IMR-90 (cell line): ENCODE measurements at regions not wholly inside any gene's neighbourhood (a gene's known extent, or its start where the extent isn't known, plus 50 kb on each side); places are given as distances from the start of the nearest gene placed in this dataset.
A peak's percentile ranks its signal among the peaks of the same experiment; 100 is the strongest.

Source experiments
- ATAC-seq: fragments of 200-7000 bp; cut with Tn5 transposase; 2 replicates; pipeline ENCODE4 v1.9.1; 2020; ENCODE audit warnings: low read depth, mild to moderate bottlenecking, moderate library complexity
- BruUV-seq: library from RNA; stranded (reverse); fragments of 400-500 nt; replicated peaks from 2 replicates; lab custom pipeline; 2021; lab: Mats Ljungman, UMichigan
- CTCF ChIA-PET: fragments of 300-600 bp; formaldehyde crosslinking; extraction: SDS; loops from one replicate; lab custom pipeline; 2021; ENCODE audit warnings: antibody characterized with exemption; lab: Yijun Ruan, JAX
- POLR2A ChIA-PET: fragments of 300-600 bp; sonication (Branson Sonifier 250); formaldehyde crosslinking; loops from one replicate; lab custom pipeline; 2022; ENCODE audit warnings: antibody characterized with exemption; ENCODE audit not compliant: unreplicated experiment; lab: Charles Lee
- DNase-seq: peaks from one replicate; pipeline ENCODE4 v3.0.0; 2013
- H2AFZ ChIP-seq: replicated peaks from 2 replicates; pipeline ENCODE3; 2013; ENCODE audit warnings: low read length, mild to moderate bottlenecking; ENCODE audit not compliant: poor library complexity
- H2AK5ac ChIP-seq: 2 replicates; pipeline ENCODE4 v1.6.1; 2013; ENCODE audit warnings: low read depth, low read length, inconsistent platforms
- H2AK9ac ChIP-seq: replicated peaks from 2 replicates; pipeline ENCODE3; 2013; ENCODE audit warnings: mild to moderate bottlenecking, low read depth, low read length, moderate library complexity; ENCODE audit not compliant: poor library complexity
- H2BK120ac ChIP-seq: 2 replicates; pipeline ENCODE4 v1.6.1; 2013; ENCODE audit warnings: low read depth, low read length, inconsistent platforms
- H2BK15ac ChIP-seq: 3 replicates; pipeline ENCODE4 v1.6.1; 2013; ENCODE audit warnings: low read depth, low read length, inconsistent platforms
- H2BK20ac ChIP-seq: 2 replicates; pipeline ENCODE4 v1.6.1; 2013; ENCODE audit warnings: low read depth, mild to moderate bottlenecking, inconsistent platforms, low read length, moderate library complexity
- H2BK5ac ChIP-seq: 2 replicates; pipeline ENCODE4 v1.6.1; 2013; ENCODE audit warnings: mild to moderate bottlenecking, low read depth, low read length, inconsistent platforms; ENCODE audit not compliant: poor library complexity, severe bottlenecking
- H3K14ac ChIP-seq: replicated peaks from 2 replicates; pipeline ENCODE4 v1.6.1; 2013; ENCODE audit warnings: low read depth, low read length, inconsistent platforms
- H3K18ac ChIP-seq: 2 replicates; pipeline ENCODE4 v1.6.1; 2013; ENCODE audit warnings: low read depth, low read length, control low read depth
- H3K23ac ChIP-seq: 2 replicates; pipeline ENCODE4 v1.6.1; 2013; ENCODE audit warnings: low read depth, low read length, inconsistent platforms
- H3K27ac ChIP-seq: 2 replicates; pipeline ENCODE4 v1.5.1; 2013; ENCODE audit warnings: mild to moderate bottlenecking, control low read depth, low read length; ENCODE audit not compliant: insufficient read depth
- H3K27me3 ChIP-seq: 2 replicates; pipeline ENCODE4 v1.6.1; 2013; ENCODE audit warnings: low read length; ENCODE audit not compliant: control insufficient read depth, insufficient read depth
- H3K36me3 ChIP-seq: 2 replicates; pipeline ENCODE4 v1.6.1; 2013; ENCODE audit warnings: low read length, mixed read lengths; ENCODE audit not compliant: control insufficient read depth, insufficient read depth
- H3K4ac ChIP-seq: 2 replicates; pipeline ENCODE4 v1.6.1; 2013; ENCODE audit warnings: low read depth, low read length, inconsistent platforms
- H3K4me1 ChIP-seq: 2 replicates; pipeline ENCODE4 v1.6.1; 2013; ENCODE audit warnings: low read length, mixed read lengths; ENCODE audit not compliant: control insufficient read depth, insufficient read depth
- H3K4me2 ChIP-seq: 2 replicates; pipeline ENCODE4 v1.6.1; 2013; ENCODE audit warnings: low read depth, mild to moderate bottlenecking, control low read depth, low read length, moderate library complexity
- H3K4me3 ChIP-seq: 2 replicates; pipeline ENCODE4 v1.5.1; 2013; ENCODE audit warnings: low read depth, mild to moderate bottlenecking, control low read depth, low read length, moderate library complexity; ENCODE audit not compliant: insufficient read depth
- H3K56ac ChIP-seq: 2 replicates; pipeline ENCODE4 v1.6.1; 2013; ENCODE audit warnings: low read length, inconsistent platforms; ENCODE audit not compliant: insufficient read depth; ENCODE audit errors: extremely low read depth
- H3K79me1 ChIP-seq, 2 experiments: 2 replicates each; pipeline ENCODE4 v1.6.1; 2013; ENCODE audit warnings: low read length in 2 of 2, inconsistent platforms in 1 of 2, low read depth in 1 of 2
- H3K9ac ChIP-seq: 2 replicates; pipeline ENCODE4 v1.6.1; 2013; ENCODE audit warnings: low read depth, low read length, control low read depth
- H3K9me1 ChIP-seq: 2 replicates; pipeline ENCODE4 v1.6.1; 2013; ENCODE audit warnings: low read length, inconsistent platforms; ENCODE audit not compliant: insufficient read depth
- H3K9me3 ChIP-seq: 2 replicates; pipeline ENCODE4 v1.6.1; 2013; ENCODE audit warnings: low read length; ENCODE audit not compliant: control insufficient read depth, insufficient read depth
- H4K20me1 ChIP-seq: 2 replicates; pipeline ENCODE4 v1.6.1; 2013; ENCODE audit warnings: low read length, inconsistent platforms; ENCODE audit not compliant: insufficient read depth
- H4K5ac ChIP-seq: 2 replicates; pipeline ENCODE4 v1.6.1; 2013; ENCODE audit warnings: mild to moderate bottlenecking, low read depth, low read length, control low read depth
- H4K8ac ChIP-seq, 2 experiments: 2 replicates each; pipeline ENCODE4 v1.6.1; 2013; ENCODE audit warnings: low read depth in 2 of 2, low read length in 2 of 2, control low read depth in 1 of 2, inconsistent platforms in 1 of 2
- H4K91ac ChIP-seq: 2 replicates; pipeline ENCODE4 v1.6.1; 2013; ENCODE audit warnings: low read depth, low read length, inconsistent platforms; ENCODE audit not compliant: insufficient read depth
- BHLHE40 ChIP-seq: fragments of 150-350 bp; IDR thresholded peaks from 2 replicates; pipeline ENCODE4 v1.6.1; 2016; ENCODE audit warnings: mild to moderate bottlenecking, low read depth, low read length
- CTCF ChIP-seq: conservative IDR thresholded peaks from 2 replicates; pipeline ENCODE4 v1.5.1; 2012; ENCODE audit warnings: mild to moderate bottlenecking, low read depth, low read length, improper control_type of control experiment
- FOS ChIP-seq: fragments of 150-350 bp; IDR thresholded peaks from 2 replicates; pipeline ENCODE4 v1.6.1; 2016; ENCODE audit warnings: low read depth, low read length
- POLR2A ChIP-seq: IDR thresholded peaks from 2 replicates; pipeline ENCODE4 v1.6.1; 2012; ENCODE audit warnings: mild to moderate bottlenecking, low read depth, low read length
- SMC3 ChIP-seq: fragments of 150-350 bp; IDR thresholded peaks from 2 replicates; pipeline ENCODE4 v1.6.1; 2016; ENCODE audit warnings: low read depth, mild to moderate bottlenecking, antibody characterized with exemption, low read length, moderate library complexity
- WGBS, 2 experiments: methylation state at CpG; one replicate each; pipeline versions ENCODE4 v1.1.5 to v1.1.7; 2013; ENCODE audit warnings: missing lambda C conversion rate in 2 of 2; ENCODE audit not compliant: insufficient read length in 1 of 2; ENCODE audit errors: extremely low coverage in 2 of 2; 5-methylcytosine and 5-hydroxymethylcytosine counted together
- dilution Hi-C: fragments of 300-500 bp; cut with HindIII; formaldehyde crosslinking; loops from one replicate; pipeline ENCODE4 v1.14.3; 2018; ENCODE audit warnings: low sequenced_read_pairs; ENCODE audit not compliant: unreplicated experiment
- in situ Hi-C: fragments of 300-500 bp; cut with MboI; formaldehyde crosslinking; loops from 3 replicates; pipeline ENCODE4 v1.14.3; 2019; ENCODE audit warnings: low sequenced_read_pairs, inconsistent platforms, mixed read lengths
- intact Hi-C: fragments of 100-400 bp; cut with micrococcal nuclease; formaldehyde crosslinking; loops from 2 replicates; pipeline ENCODE4 v1.10.0; 2022

GRCh38 chr2:204357286-204357685 is 188.0 kb upstream of the PARD3B start:
- peak overlapping the region; percentile 26 for H2AK9ac ChIP-seq
- no peak overlapping the region for H3K4me2 ChIP-seq
- H3K27ac ChIP-seq, result no peak overlapping the region
- H2BK15ac ChIP-seq, result no peak overlapping the region
- H3K9me3 ChIP-seq, result no peaks in the 10 kb centered on the region
- TF ChIP-seq FOS, result no peak
- no peak for TF ChIP-seq SMC3
- TF ChIP-seq CTCF, result no peak
- TF ChIP-seq POLR2A, result no peak
- TF ChIP-seq BHLHE40, result no peak
- intact Hi-C loops, result no loop called here
- H4K91ac ChIP-seq, result no peak overlapping the region
- H3K14ac ChIP-seq, result no peak overlapping the region
- WGBS, 2 experiments, result no CpG with 5 or more reads among the region's 9 CpGs
- no peaks in the 10 kb centered on the region for H3K36me3 ChIP-seq
- H4K20me1 ChIP-seq, result no peaks in the 10 kb centered on the region
- H2AFZ ChIP-seq, result peak overlapping the region; percentile 10
- no peak overlapping the region for H2BK120ac ChIP-seq
- in situ Hi-C loops, result no loop called here
- no peak overlapping the region for H3K23ac ChIP-seq
- no peak overlapping the region for H4K5ac ChIP-seq
- H4K8ac ChIP-seq, result no peak overlapping the region
- H3K27me3 ChIP-seq, result no peaks in the 10 kb centered on the region
- no peaks in the 10 kb centered on the region for H3K9me1 ChIP-seq
- no peak overlapping the region for H2BK5ac ChIP-seq
- CTCF ChIA-PET, result no interaction called here
- H3K4me3 ChIP-seq, result no peak overlapping the region
- H2AK5ac ChIP-seq, result no peak overlapping the region
- no peak for DNase-seq
- no peak overlapping the region for H3K4ac ChIP-seq
- no peak overlapping the region for H3K9ac ChIP-seq
- no peak overlapping the region for H3K56ac ChIP-seq
- no peak for ATAC-seq
- no peaks in the 10 kb centered on the region for H3K4me1 ChIP-seq
- POLR2A ChIA-PET, result no interaction called here
- no peak overlapping the region for H2BK20ac ChIP-seq
- no TSS peak for BruUV-seq
- H3K18ac ChIP-seq, result no peak overlapping the region
- dilution Hi-C loops, result no loop called here
- H3K79me1 ChIP-seq, result no peaks in the 10 kb centered on the region
